Type B pancreatic cell (in vitro differentiated cells): ENCODE measurements at regions not wholly inside any gene's neighbourhood (a gene's known extent, or its start where the extent isn't known, plus 50 kb on each side); places are given as distances from the start of the nearest gene placed in this dataset.

ENCODE experiments used
- DNase-seq: peaks from one replicate; pipeline ENCODE4 v3.0.0; 2021; ENCODE audit warnings: mixed read lengths; ENCODE audit not compliant: unreplicated experiment; ENCODE audit errors: extremely low spot score
- H3K27ac Mint-ChIP-seq: 2 replicates; pipeline ENCODE4 v1.8.0; 2021; ENCODE audit warnings: mild to moderate bottlenecking, mixed read lengths
- H3K27me3 Mint-ChIP-seq: 2 replicates; pipeline ENCODE4 v1.8.0; 2021; ENCODE audit warnings: mixed read lengths
- H3K36me3 Mint-ChIP-seq: 2 replicates; pipeline ENCODE4 v1.8.0; 2021; ENCODE audit warnings: mixed read lengths
- H3K4me1 Mint-ChIP-seq: one replicate; pipeline ENCODE4 v1.8.0; 2021; ENCODE audit warnings: mixed read lengths; ENCODE audit not compliant: unreplicated experiment
- H3K4me3 Mint-ChIP-seq: 2 replicates; pipeline ENCODE4 v1.8.0; 2021; ENCODE audit warnings: mild to moderate bottlenecking, mixed read lengths
- H3K9me3 Mint-ChIP-seq: 2 replicates; pipeline ENCODE4 v1.8.0; 2021; ENCODE audit warnings: mixed read lengths
- CTCF ChIP-seq: fragments of 200-600 bp; sonication (generic); conservative IDR thresholded peaks from 2 replicates; pipeline ENCODE4 v1.5.0; 2021; ENCODE audit warnings: antibody characterized with exemption, mild to moderate bottlenecking

GRCh38 chr20:59395729-59396128 is 95.3 kb downstream of the EDN3 start:
- TF ChIP-seq CTCF = no peak
- Mint-ChIP-seq H3K36me3 (no peaks in the 10 kb centered on the region), H3K9me3 (no peaks in the 10 kb centered on the region), H3K4me3 (no peak overlapping the region), H3K27ac (no peak overlapping the region), H3K4me1 (peaks cover 4% of the 10 kb centered on the region), H3K27me3 (peaks cover 12% of the 10 kb centered on the region)
- DNase-seq = no peak

GRCh38 chr20:59398537-59399205 is 98.3 kb downstream of the EDN3 start:
- peaks cover 3% of the 10 kb centered on the region for H3K27me3 Mint-ChIP-seq
- H3K27ac Mint-ChIP-seq = no peak overlapping the region
- no peak for DNase-seq
- H3K9me3 Mint-ChIP-seq = no peaks in the 10 kb centered on the region
- H3K36me3 Mint-ChIP-seq = no peaks in the 10 kb centered on the region
- peaks cover 4% of the 10 kb centered on the region for H3K4me1 Mint-ChIP-seq
- H3K4me3 Mint-ChIP-seq = no peak overlapping the region
- no peak for TF ChIP-seq CTCF

- no peak for TF ChIP-seq CTCF
- H3K27me3 Mint-ChIP-seq = peaks cover 8% of the 10 kb centered on the region
- no peak for DNase-seq
- no peaks in the 10 kb centered on the region for H3K9me3 Mint-ChIP-seq
- no peak overlapping the region for H3K27ac Mint-ChIP-seq
- no peak overlapping the region for H3K4me3 Mint-ChIP-seq
- peaks cover 9% of the 10 kb centered on the region for H3K4me1 Mint-ChIP-seq
- H3K36me3 Mint-ChIP-seq = no peaks in the 10 kb centered on the region
Measured at GRCh38 chr20:59399426-59400099, 99.2 kb downstream of the EDN3 start.

- no peak for DNase-seq
- H3K9me3 Mint-ChIP-seq = no peaks in the 10 kb centered on the region
- H3K4me1 Mint-ChIP-seq = peaks cover 18% of the 10 kb centered on the region
- no peaks in the 10 kb centered on the region for H3K36me3 Mint-ChIP-seq
- no peak overlapping the region for H3K27ac Mint-ChIP-seq
- TF ChIP-seq CTCF = no peak
- peaks cover 15% of the 10 kb centered on the region for H3K27me3 Mint-ChIP-seq
- H3K4me3 Mint-ChIP-seq = no peak overlapping the region
Measured at GRCh38 chr20:59400708-59401107, 100.3 kb downstream of the EDN3 start.

GRCh38 chr20:59402681-59403080 is 102.3 kb downstream of the EDN3 start:
- Mint-ChIP-seq H3K36me3 (no peaks in the 10 kb centered on the region), H3K4me1 (peaks cover 20% of the 10 kb centered on the region), H3K4me3 (no peak overlapping the region), H3K27ac (no peak overlapping the region), H3K27me3 (peaks cover 30% of the 10 kb centered on the region), H3K9me3 (no peaks in the 10 kb centered on the region)
- TF ChIP-seq CTCF = peak; percentile 18
- no peak for DNase-seq
